ENCODE measurements at regions not wholly inside any gene's neighbourhood (a gene's known extent, or its start where the extent isn't known, plus 50 kb on each side); places are given as distances from the start of the nearest gene placed in this dataset.

DNA sequence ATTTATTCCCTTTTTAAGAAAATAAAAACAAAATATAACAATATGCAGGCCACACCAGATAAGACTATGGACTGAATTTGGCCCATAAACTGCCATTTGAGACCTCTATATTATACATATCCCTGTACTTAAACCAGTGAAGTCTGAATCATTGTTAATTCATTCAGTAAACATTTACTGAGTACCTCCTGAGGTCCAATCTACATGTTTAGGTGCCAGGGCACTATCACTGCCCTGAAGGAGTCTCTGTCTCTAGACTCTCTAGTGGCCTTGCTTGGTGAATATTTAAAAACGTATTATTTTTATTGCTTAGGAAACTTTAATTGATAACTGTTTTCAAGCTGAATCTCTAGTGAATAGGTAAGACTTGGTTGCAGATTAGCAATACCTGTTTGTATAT is 74.7 kb upstream of the ELL2 start:
- TF ChIP-seq CTCF (IDR thresholded peaks at IDR 0.05; ENCODE audit: extremely low read depth in 1 of 2, insufficient read depth in 1 of 2, low read depth in 1 of 2, low read length in 2 of 2): no peak
- TF ChIP-seq EZH2 (IDR thresholded peaks at IDR 0.05; ENCODE audit: borderline replicate concordance, low read depth, low read length, severe bottlenecking): no peak
- no peak for TF ChIP-seq POLR2A (IDR thresholded peaks at IDR 0.05; ENCODE audit: low read depth, low read length)
- no peak for TF ChIP-seq JUN (IDR thresholded peaks at IDR 0.05; ENCODE audit: borderline replicate concordance, insufficient read depth, insufficient read length, low read depth)
- no peak for TF ChIP-seq POLR2AphosphoS5 (IDR thresholded peaks at IDR 0.05; ENCODE audit: insufficient read depth, low read depth, low read length)
- no peak for TF ChIP-seq MAX (IDR thresholded peaks at IDR 0.05; ENCODE audit: insufficient read depth, insufficient read length)
- no peak for TF ChIP-seq FOS (IDR thresholded peaks at IDR 0.05; ENCODE audit: borderline replicate concordance, insufficient read depth, low read length)
- TF ChIP-seq GATA2 (IDR thresholded peaks at IDR 0.05; ENCODE audit: insufficient read depth, insufficient read length, low read depth, low read length): no peak
